PC-9 (cell line): ENCODE measurements at regions not wholly inside any gene's neighbourhood (a gene's known extent, or its start where the extent isn't known, plus 50 kb on each side); places are given as distances from the start of the nearest gene placed in this dataset.
"Not testable (repeated sequence)": the region's sequence is repeated elsewhere in the genome, so short reads cannot be mapped to it uniquely, and the experiment has no call there.

Source experiments
- EZH2 ChIP-seq: fragments of 200-600 bp; sonication (generic); IDR thresholded peaks from 2 replicates; pipeline ENCODE4 v1.8.0; 2017; ENCODE audit warnings: antibody characterized with exemption, low read depth
- TF ChIP-seq, protein P1 (sequence below): fragments of 200-600 bp; sonication (generic); conservative IDR thresholded peaks from 2 replicates; pipeline ENCODE4 v1.6.1; 2017; ENCODE audit warnings: mixed run types, antibody characterized with exemption, mild to moderate bottlenecking, moderate library complexity

DNA sequence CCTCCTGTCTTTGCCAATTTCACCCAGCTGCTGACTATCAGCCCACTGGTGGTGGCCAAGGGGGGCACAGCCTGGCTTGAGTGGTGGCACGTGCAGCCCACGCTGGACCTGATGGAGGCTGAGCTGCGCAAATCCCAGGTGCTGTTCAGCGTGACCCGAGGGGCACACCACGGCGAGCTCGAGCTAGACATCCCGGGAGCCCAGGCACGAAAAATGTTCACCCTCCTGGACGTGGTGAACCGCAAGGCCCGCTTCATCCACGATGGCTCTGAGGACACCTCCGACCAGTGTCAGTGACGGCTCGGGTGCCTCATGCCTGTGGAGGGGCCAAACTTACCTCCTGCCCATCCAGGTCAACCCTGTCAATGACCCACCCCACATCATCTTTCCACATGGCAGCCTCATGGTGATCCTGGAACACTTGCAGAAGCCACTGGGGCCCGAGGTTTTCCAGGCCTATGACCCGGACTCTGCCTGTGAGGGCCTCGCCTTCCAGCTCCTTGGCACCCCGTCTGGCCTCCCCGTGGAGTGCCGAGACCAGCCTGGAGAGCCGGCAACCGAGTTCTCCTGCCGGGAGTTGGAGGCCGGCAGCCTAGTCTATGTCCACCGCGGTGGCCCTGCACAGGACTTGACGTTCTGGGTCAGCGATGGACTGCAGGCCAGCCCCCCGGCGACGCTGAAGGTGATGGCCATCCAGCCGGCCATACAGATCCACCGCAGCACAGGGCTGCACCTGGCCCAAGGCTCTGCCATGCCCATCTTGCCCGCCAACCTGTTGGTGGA lies 180.2 kb downstream of the TBC1D2B start:
- TF ChIP-seq, protein P1, sequence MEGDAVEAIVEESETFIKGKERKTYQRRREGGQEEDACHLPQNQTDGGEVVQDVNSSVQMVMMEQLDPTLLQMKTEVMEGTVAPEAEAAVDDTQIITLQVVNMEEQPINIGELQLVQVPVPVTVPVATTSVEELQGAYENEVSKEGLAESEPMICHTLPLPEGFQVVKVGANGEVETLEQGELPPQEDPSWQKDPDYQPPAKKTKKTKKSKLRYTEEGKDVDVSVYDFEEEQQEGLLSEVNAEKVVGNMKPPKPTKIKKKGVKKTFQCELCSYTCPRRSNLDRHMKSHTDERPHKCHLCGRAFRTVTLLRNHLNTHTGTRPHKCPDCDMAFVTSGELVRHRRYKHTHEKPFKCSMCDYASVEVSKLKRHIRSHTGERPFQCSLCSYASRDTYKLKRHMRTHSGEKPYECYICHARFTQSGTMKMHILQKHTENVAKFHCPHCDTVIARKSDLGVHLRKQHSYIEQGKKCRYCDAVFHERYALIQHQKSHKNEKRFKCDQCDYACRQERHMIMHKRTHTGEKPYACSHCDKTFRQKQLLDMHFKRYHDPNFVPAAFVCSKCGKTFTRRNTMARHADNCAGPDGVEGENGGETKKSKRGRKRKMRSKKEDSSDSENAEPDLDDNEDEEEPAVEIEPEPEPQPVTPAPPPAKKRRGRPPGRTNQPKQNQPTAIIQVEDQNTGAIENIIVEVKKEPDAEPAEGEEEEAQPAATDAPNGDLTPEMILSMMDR, result not testable (repeated sequence)
- not testable (repeated sequence) for TF ChIP-seq EZH2
